A673 (cell line): ENCODE measurements at regions not wholly inside any gene's neighbourhood (a gene's known extent, or its start where the extent isn't known, plus 50 kb on each side); places are given as distances from the start of the nearest gene placed in this dataset.

Source experiments
- EZH2 ChIP-seq: fragments of 200-600 bp; sonication (generic); IDR thresholded peaks from 2 replicates; pipeline ENCODE4 v1.6.1; 2017; ENCODE audit warnings: borderline replicate concordance, low read depth, mild to moderate bottlenecking, mixed read lengths, antibody characterized with exemption, low read length; ENCODE audit not compliant: poor library complexity, severe bottlenecking
- TF ChIP-seq, protein P1 (sequence below): fragments of 300-800, 200-600 bp; sonication (generic); conservative IDR thresholded peaks from 2 replicates; pipeline ENCODE4 v1.5.1; 2017; ENCODE audit warnings: low read depth, mild to moderate bottlenecking, antibody characterized with exemption, low read length, moderate library complexity, mixed read lengths

- TF ChIP-seq, protein P1, sequence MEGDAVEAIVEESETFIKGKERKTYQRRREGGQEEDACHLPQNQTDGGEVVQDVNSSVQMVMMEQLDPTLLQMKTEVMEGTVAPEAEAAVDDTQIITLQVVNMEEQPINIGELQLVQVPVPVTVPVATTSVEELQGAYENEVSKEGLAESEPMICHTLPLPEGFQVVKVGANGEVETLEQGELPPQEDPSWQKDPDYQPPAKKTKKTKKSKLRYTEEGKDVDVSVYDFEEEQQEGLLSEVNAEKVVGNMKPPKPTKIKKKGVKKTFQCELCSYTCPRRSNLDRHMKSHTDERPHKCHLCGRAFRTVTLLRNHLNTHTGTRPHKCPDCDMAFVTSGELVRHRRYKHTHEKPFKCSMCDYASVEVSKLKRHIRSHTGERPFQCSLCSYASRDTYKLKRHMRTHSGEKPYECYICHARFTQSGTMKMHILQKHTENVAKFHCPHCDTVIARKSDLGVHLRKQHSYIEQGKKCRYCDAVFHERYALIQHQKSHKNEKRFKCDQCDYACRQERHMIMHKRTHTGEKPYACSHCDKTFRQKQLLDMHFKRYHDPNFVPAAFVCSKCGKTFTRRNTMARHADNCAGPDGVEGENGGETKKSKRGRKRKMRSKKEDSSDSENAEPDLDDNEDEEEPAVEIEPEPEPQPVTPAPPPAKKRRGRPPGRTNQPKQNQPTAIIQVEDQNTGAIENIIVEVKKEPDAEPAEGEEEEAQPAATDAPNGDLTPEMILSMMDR: no peak
- no peak for TF ChIP-seq EZH2
Observed at GRCh38 chr2:167776359-167776758, 471.0 kb downstream of the STK39 start.
